ENCODE measurements at regions not wholly inside any gene's neighbourhood (a gene's known extent, or its start where the extent isn't known, plus 50 kb on each side); places are given as distances from the start of the nearest gene placed in this dataset.
"Not testable (repeated sequence)": the region's sequence is repeated elsewhere in the genome, so short reads cannot be mapped to it uniquely, and the experiment has no call there.

DNA sequence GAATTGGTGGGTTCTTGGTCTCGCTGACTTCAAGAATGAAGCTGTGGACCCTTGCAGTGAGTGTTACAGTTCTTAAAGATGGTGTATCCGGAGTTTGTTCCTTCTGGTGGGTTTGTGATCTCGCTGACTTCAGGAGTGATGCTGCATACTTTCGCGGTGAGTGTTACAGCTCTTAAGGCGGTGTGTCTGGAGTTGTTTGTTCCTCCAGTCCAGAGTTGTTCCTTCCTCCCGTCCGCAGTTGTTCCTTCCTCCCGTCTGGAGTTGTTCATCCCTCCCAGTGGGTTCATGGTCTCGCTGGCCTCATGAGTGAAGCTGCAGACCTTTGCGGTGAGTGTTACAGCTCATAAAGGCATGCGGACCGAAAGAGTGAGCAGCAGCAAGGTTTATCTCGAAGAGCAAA lies 159.6 kb upstream of the ADAMTSL1 start:
- no peak for DNase-seq

DNA sequence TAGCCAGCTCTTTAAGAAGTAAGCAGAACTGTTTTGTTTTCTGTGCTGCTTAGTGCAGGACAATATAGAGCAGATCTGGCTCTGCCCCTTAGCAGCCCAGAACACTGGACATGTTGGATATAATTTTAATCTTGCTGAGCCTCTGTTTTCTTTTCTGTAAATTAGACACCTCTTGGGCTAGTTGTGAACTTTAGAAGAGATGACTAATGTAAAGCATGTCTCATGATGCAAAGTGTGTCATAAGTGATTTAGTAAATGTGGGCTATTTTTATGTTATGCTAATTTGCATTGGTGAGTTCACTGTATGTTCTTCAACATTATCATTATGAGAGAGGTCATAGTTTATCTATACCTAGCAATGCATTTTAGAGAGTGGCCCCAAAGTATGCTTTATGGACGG lies 156.1 kb upstream of the ADAMTSL1 start:
- no peak for DNase-seq

DNA sequence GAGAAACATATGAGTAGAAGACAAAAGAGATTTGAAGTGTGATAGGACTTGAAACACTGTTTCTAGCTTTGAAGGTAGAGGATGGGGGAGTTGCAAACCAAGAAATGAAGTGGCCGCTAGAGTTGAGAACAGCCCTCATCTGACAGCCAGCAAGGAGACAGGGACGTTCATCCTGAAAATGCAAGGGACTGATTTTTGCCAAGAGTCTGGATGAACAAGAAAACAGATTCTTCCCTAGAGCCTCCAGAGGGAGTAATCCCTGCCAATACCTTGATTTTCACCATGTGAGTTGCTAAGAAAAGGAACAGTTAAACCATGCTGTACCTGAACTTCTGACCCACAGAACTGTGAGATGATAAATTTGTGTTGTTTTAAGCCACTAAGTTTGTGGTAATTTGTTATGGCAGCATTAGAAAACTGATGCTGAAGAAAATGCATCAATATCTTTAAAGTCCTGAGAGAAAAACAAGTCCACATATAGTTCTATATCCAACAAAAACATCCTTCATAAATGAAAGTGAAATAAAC lies 154.0 kb upstream of the ADAMTSL1 start:
- no peak for DNase-seq

DNA sequence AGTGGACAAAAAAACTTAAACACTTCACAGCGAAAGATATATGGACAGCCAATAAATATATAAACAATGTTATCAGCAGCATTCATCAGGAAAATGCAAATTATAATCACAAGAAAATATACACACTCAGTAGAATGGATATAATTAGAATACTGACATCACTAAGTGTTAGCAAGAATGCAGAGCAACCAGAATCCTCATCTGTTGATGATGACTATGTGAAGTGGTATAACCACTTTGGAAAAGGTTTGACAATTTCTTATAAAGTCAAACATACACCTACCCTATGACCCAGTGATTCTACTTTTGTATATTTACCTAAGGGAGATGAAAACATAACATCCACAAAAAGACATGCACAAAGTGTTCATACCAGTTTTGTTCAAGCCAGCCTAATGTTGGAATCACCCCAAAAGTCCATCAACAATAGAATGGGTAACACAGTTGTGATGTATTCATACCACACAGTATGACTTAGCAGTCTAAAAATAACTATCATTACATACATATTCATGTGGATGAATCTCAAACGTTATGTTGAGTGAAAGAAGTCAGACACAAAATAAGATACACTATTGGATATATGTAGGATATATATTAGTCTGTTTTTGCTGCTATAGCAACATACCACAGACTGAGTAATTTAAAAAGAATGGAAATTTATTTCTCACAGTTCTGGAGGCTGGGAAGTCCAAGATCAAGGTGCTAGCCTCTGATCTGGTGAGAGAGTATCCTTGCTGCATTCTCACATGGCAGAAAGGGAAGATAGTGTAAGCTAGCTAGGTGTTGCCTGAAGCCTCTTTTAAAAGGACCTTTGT lies 148.8 kb upstream of the ADAMTSL1 start:
- no peak for DNase-seq

DNA sequence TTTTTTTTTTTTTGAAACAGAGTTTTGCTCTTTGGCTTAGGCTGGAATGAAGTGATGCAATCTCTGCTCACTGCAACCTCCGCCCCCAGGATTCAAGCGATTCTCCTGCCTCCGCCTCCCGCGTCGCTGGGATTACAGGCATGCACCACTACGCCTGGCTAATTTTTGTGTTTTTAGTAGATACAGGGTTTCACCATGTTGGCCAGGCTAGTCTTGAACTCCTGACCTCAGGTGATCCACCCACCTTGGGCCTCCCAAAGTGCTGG lies 148.3 kb upstream of the ADAMTSL1 start:
- DNase-seq, result not testable (repeated sequence)

DNA sequence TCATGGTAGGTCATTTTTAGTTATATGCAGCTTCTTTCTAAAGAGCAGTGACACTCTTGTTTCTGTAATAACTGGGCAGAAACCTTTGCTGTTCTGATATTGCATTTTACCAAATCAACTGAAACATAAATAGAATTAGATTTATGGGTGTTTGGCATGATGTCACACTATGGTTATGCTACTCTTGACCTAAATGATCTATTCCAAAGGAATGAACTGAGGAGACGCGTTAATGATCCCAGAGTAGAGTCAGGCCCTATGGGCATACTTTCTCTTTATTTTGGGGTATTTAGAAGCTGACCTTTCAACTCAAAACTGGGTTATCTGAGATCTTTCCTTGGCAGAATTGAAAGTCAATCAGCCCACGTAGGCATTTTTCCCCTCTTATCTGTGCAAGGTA lies 146.8 kb upstream of the ADAMTSL1 start:
- DNase-seq, result no peak

DNA sequence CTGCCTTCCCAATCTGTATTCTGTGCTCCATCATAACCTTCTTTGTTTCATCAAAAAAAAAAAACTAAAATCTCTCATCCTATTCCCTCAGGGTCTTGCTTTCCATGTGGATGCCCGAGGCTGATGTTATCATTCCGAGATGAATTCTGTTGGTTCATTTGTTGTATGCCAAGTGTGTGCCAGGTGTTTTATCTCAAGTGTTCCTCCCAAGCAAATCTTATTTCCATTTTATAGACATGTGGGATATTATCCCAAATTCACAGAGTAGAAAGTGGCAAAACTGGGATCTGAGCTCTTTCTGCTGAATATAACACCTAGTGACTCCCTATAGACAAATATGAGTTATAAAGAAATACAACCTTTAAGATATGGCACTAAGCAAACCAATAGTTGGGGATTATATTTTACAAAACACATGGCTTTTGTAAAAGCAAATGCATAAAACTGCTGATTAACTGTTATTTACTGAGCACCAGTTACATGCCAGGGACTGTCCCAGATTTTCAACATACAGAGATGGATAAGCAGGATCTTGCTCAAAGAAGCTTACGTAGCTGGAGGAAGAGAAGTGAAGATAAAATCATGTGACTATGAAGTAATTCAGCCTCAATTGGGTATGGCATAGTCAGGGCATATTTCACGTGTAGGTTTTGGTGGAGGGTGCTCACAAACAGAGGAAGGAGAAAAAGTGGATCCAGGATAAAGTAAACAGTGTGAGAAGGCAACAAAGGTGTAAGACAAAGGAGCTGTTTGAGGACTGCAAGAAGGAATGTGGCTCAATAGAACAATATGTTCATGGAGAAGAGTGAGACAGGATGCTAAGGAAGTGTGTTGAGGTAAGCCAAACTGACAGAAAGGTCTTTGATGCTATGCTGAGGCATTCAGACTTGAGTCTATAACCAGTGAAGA lies 143.3 kb upstream of the ADAMTSL1 start:
- DNase-seq, result no peak

DNA sequence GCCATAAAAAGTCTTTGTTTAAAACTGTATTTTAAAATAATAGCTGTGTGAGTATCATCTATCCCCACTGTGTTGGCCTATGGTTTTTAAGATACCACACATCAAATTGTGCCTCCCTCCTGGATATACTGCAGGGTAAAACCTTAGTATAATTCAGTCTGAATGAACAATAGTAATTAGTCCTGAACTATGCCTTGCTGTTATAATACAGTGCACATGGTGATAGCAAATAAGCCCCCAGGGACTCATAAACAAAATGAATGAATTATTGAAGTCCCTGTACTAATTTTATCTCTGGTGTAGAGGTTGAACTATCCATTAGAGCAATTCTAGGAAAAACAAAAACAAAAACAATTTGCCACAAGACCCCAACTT lies 142.7 kb upstream of the ADAMTSL1 start:
- no peak for DNase-seq

DNA sequence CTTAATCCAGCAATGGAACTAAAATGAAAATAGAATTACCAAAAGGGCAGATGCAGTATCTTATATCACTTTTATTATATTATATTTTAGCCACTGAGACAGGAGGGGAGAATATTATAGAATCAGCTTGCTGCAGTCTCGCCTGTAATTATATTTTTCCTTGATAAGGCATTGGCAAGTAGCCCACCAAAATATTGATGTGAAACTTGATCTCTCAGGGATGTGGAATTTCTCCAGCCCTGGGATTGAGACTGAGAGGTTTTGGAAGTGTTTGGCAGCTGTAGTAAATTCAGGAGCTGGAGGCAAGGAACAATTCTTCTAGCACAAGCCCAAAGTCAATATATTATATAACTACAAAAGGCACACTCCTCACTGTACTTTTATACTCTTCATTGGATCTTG lies 142.1 kb upstream of the ADAMTSL1 start:
- no peak for DNase-seq

DNA sequence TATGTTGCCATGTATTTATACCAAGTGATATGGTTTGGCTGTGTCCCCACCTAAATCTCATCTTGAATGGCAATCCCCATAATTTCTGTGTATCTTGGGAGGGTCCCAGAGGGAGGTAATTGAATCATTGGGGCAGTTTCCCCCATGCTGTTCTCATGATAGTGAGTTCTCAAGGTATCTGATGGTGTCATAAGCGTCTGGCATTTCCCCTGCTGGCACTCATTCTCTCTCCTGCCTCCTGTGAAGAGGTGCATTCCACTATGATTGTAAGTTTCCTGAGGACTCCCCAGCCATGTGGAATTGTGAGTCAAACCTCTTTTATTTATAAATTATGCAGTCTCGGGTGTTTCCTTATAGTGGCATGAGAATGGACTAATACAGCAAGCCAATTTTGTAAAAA lies 140.8 kb upstream of the ADAMTSL1 start:
- DNase-seq, result no peak

DNA sequence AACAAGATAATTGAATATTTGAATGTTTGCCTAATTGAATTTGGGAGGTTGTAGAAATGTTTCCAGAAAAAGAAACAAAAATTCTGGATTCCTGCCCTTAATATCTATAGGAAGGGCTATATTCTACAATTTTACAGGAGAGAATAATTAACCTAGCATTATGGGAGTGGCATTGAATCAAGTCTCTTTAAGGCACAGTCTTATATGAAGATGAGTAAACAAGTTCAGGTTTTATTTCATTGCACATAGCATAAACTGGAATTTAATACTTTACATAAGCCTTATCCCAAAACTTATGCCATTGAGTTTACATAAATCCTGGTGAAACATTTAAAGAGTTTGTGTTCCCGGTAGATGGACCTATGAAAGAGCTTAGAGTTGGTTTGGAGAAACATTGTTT lies 138.1 kb upstream of the ADAMTSL1 start:
- DNase-seq, result no peak

DNA sequence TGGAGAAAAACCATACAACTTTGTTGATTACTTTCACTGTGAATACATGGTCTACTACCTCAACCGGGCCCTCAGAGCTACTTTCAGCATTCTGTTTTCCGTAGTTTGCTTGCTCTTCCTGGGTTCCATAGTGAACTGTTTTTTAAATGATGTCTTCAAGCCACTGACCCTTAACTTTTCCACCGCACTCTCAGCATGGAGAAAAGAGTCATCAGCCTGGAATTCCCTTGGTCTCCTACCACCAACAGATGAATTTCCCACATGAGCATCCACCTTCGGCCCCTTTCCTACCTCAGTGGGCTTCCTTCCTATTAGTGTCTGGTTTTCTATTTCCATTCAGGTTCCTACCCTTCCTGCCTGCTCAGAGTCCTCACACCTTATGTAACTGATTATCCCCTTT lies 135.9 kb upstream of the ADAMTSL1 start:
- no peak for DNase-seq

DNA sequence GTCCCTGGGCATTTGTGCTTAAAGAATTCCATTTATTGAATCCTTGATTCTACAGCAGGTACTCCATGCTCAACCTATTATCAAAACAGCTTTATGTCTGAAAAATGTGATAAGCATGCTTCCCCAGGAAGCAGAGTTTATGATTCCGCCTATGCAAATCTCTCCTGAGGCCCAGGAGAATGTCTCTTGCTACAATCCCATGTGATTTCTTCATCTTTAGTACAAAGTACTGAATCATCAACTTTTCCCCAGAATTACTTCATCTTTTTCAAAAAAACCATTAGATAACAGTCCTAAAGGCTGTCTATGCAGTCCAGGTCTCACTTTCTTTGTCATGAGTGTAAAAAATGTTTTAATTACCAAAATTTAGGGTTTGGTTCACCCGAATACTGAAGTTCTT lies 130.2 kb upstream of the ADAMTSL1 start:
- DNase-seq, result no peak

DNA sequence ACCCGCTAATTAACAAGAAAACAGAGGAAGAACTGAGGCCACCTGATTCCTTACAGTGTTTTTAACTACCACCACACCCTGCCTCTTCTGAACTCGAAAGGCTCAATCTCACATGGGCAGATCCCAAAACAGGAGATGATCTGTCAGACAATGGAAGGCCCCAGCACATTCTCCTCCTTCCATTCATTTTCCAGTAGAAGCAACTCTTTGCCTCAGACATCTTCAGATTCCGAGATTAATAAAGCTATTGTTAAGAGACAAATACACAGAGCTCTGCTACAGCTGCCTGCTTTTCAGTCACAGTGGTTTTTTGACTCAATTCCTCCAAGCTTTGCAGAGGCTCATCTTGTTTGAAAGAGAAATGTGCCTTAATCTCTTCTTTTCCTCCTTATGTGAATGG lies 127.2 kb upstream of the ADAMTSL1 start:
- DNase-seq, result no peak

DNA sequence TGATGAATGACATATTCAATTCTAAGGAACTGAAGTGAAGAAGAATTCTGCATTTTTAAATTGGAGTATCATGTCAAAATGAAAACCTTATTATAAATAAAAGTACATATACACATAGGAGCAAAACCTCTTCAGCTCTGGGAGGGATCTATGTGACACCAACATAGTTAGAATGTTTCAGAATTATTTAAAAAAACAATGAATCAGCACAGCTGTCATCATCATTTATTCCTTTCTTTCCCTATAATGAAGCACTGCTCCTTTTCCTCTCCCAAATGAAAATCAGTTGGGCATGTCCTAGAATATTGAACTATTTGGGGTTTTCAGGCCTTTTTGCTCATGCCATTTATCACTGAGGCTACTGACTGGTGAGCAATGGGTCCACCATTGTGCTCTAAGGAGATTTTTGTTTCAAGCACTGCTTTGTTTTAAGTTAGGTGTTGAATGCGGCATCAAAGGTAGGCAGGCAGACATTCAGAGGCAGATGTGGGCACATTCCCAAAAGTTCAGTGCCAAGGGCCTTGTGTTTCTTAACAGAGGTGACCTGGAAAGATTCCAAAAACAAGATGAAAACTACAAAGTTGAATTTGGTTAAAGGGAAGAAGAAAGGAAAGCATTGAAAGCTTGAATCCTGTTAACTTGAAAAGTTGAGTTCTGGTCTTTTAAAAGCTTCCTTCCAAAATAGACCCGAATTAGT lies 126.4 kb upstream of the ADAMTSL1 start:
- no peak for DNase-seq

DNA sequence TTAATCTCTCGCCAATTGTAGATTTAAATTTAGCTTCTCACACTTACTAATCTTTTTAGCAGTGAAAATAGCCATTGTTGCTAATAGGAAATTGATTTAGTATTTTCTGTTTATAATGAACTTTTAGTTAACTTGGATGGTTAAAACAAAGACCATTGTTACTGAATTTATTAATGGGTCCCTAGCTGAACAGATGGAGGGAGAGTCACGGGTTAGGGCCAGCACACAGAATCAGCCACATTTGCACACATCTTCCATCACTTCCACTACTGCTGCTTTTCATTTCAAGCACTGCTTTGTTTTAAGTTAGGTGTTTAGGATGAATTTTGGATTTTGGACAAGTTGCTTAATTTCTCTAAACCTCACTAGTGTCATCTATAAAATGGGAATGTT lies 125.9 kb upstream of the ADAMTSL1 start:
- no peak for DNase-seq

DNA sequence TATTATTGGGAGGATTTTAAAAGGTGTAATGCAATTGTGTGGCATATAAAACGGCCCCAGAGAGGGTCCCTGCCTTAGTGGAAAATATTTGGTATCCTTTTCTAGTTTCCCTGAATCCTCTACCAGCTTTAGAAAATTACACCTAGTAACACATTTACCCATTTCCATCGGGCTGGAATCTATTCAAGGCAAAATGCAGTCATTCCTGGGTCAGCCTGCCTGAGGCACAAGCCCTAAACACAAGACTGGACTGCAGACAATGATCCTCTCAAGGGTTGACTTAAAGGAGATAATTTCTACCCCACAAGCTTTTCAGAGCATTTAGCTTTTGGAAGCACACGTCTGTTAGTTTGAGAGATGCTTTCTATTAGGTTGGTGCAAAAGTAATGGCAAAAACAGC lies 124.4 kb upstream of the ADAMTSL1 start:
- DNase-seq, result no peak

DNA sequence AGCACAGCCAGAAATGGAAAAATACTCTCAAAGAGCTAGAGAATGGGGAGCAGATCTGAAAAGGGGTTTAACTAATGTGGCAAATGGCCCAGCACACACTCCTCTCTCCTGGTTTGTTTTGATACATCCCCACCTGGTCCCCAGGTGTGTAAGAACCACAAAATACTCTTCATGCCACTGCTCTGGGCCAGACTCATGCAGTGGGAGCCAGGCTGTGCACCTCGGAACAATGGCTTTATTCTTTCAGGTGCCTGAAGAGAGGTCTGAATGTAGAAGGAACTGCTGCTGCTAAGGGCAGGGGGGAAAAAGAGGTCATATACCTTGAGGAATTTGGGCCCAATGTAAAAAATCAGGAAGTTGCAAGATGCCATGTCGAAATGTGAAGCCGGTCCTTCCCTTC lies 123.9 kb upstream of the ADAMTSL1 start:
- no peak for DNase-seq

DNA sequence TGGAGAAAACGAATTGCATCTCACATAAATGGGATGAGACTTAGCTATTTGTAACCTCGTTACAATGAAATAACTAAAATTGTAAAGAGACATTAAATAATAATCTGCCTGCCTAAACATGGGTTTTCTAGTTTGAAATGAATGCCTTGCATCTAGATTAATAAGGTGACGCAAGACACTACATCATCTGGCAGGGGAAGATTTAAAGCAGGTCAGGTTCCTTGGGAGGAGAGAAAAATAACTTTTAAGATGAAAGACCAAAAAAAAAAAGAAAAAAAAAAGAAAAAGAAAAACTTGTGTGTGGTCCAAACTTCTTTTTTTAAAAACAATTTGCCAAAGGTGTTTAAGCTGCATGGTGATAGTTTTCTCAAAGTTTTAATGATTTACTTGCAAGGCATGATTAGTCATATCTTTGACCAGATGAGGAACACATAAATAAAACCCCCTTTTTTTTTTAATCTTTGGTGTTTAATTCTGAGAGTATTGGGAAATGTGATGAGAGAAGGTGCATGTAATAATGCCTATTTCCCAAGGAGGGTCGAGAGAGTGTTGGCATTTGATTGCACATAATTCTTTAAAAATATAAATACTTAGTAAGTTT lies 122.9 kb upstream of the ADAMTSL1 start:
- no peak for DNase-seq

DNA sequence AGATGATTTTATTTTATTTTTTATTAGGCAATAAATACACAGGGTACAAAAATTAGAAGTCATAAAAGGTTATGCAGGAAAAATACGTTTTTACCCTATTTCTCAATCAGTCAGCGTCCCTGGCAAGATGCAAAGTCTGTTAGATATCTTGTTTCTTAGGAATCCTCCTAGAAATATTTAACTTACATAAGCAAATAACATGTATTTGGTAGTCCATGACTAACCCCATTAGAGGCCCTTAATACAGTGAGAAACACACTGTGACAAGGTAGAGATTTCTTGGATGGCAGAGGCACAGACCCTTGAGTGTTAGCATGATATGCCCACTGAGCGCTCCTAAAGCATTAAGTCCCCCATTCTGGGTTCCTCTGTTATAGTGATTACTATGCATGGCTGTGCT lies 121.2 kb upstream of the ADAMTSL1 start:
- DNase-seq, result no peak

DNA sequence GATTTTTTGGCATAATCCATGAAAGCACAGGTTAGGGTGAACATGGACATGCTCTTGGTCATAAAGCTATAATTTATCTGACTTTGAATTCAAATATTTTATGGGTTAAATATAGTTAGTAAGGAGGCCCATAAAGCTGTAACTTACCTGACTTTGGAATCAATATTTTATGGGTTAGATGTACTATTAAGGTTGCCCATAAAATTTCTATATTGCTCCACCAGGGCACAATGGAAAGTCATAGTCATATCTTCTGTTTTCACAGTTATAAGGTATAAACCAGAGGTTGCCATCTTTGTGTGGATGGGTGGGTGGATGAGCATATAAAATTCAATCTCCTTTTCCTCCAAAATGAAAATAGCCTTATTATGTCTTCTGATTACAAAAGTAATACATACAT lies 120.5 kb upstream of the ADAMTSL1 start:
- DNase-seq, result no peak

DNA sequence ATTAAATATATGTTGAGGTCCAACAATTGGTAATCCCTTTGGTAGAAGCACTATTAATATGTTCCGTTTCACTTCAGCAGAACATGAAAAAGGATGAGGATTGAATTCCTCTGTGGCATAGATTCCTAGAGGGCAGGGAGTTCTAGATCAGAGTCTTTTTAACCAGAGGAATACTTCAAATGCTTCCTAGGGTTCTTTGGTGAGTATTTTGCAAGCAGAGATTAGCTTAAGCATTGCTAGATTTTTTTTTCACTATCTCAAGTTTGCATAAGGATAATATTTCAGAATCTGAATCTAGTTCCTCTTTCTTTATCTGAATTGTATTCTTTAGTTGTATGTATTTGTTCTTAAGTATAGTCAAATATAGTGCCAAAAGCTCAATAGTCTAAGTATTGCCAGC lies 116.6 kb upstream of the ADAMTSL1 start:
- DNase-seq, result no peak

DNA sequence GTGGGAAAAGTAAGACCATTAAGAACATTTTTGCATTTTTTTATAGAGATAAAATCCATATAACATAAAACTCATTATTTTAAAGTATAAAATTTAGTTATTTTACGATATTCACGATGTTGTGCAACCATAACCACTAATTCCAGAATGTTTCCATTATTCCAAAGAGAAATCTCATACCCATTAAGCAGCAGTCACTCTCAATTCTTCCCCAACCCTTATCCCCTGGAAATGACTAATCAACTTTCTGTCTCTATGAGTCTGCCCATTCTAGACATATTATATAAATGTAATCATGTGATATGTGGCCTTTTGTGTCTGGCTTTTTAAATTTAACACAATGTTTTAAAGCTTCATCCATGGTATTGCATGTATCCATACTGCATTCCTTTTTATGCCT lies 115.6 kb upstream of the ADAMTSL1 start:
- DNase-seq, result no peak
